H1 (cell line): ENCODE measurements at regions not wholly inside any gene's neighbourhood (a gene's known extent, or its start where the extent isn't known, plus 50 kb on each side); places are given as distances from the start of the nearest gene placed in this dataset.

Experiments used
- CTCF ChIA-PET: fragments of 300-600 bp; sonication (Branson Sonifier 250); formaldehyde crosslinking; loops from one replicate; lab custom pipeline; 2021; ENCODE audit not compliant: partially characterized antibody; lab: Charles Lee
- POLR2A ChIA-PET: fragments of 300-600 bp; sonication (Branson Sonifier 250); formaldehyde crosslinking; loops from one replicate; lab custom pipeline; 2021; ENCODE audit warnings: inconsistent platforms; ENCODE audit not compliant: partially characterized antibody; lab: Charles Lee
- DNase-seq, 2 experiments: peaks; one replicate each; pipeline versions ENCODE4 v3.0.0 to v3.0.0-alpha.2; 2010 to 2022; ENCODE audit warnings: low spot score in 2 of 2, low read depth in 1 of 2, mixed read lengths in 1 of 2
- FAIRE-seq: peaks from 2 replicates; lab custom pipeline; 2011; peaks lifted over from hg19 to GRCh38; lab: Jason Lieb, UNC
- H2AFZ ChIP-seq: 2 replicates; pipeline ENCODE4 v1.8.1; 2012; ENCODE audit warnings: low read length, inconsistent platforms
- H2AK5ac ChIP-seq: 2 replicates; pipeline ENCODE4 v1.6.1; 2013; ENCODE audit warnings: low read depth, low read length
- H2BK120ac ChIP-seq: replicated peaks from 2 replicates; pipeline ENCODE3; 2013; ENCODE audit warnings: low read depth, low read length, inconsistent platforms
- H2BK12ac ChIP-seq: 2 replicates; pipeline ENCODE4 v1.6.1; 2013; ENCODE audit warnings: low read depth, low read length
- H2BK15ac ChIP-seq: 2 replicates; pipeline ENCODE4 v1.6.1; 2013; ENCODE audit warnings: low read length
- H2BK20ac ChIP-seq: 2 replicates; pipeline ENCODE4 v1.6.1; 2013; ENCODE audit warnings: low read length
- H2BK5ac ChIP-seq: 2 replicates; pipeline ENCODE4 v1.6.1; 2013; ENCODE audit warnings: low read depth, low read length
- H3K14ac ChIP-seq: 2 replicates; pipeline ENCODE4 v1.6.1; 2013; ENCODE audit warnings: inconsistent platforms; ENCODE audit not compliant: insufficient read length
- H3K18ac ChIP-seq: 2 replicates; pipeline ENCODE4 v1.6.1; 2013; ENCODE audit warnings: low read length; ENCODE audit errors: extremely low read depth
- H3K23ac ChIP-seq: 2 replicates; pipeline ENCODE4 v1.6.1; 2013; ENCODE audit warnings: inconsistent platforms; ENCODE audit not compliant: insufficient read length
- H3K23me2 ChIP-seq: 2 replicates; pipeline ENCODE4 v1.6.1; 2013; ENCODE audit warnings: low read depth, low read length
- H3K27ac ChIP-seq: 2 replicates; pipeline ENCODE4 v1.6.1; 2011; ENCODE audit warnings: low read depth, low read length, inconsistent platforms
- H3K27me3 ChIP-seq, 4 experiments: replicated peaks in 1 of 4; 1 replicate in 1 of 4; 2 replicates in 3 of 4; pipeline versions ENCODE4 v1.6.1 to v1.8.1; 2011 to 2013; ENCODE audit warnings: low read length in 3 of 4, mild to moderate bottlenecking in 3 of 4, inconsistent platforms in 2 of 4, mixed read lengths in 2 of 4, moderate library complexity in 1 of 4; ENCODE audit not compliant: control insufficient read depth in 3 of 4, insufficient read depth in 3 of 4; ENCODE audit errors: extremely low read depth in 1 of 4
- H3K36me3 ChIP-seq, 4 experiments: 2 replicates each; pipeline versions ENCODE4 v1.6.1 to v1.8.1; 2011 to 2013; ENCODE audit warnings: mild to moderate bottlenecking in 4 of 4, low read length in 3 of 4, moderate library complexity in 2 of 4, control low read depth in 1 of 4, inconsistent platforms in 1 of 4; ENCODE audit not compliant: insufficient read depth in 4 of 4, control insufficient read depth in 2 of 4
- H3K4ac ChIP-seq: replicated peaks from 2 replicates; pipeline ENCODE3; 2013; ENCODE audit warnings: low read length, low read depth, mixed read lengths, inconsistent platforms; ENCODE audit not compliant: insufficient read length
- H3K4me1 ChIP-seq, 4 experiments: replicated peaks in 1 of 4; 1 replicate in 1 of 4; 2 replicates in 3 of 4; pipeline versions ENCODE4 v1.6.1 to v1.8.1; 2011 to 2013; ENCODE audit warnings: low read length in 3 of 4, inconsistent platforms in 2 of 4, mixed read lengths in 1 of 4; ENCODE audit not compliant: insufficient read depth in 4 of 4, control insufficient read depth in 3 of 4
- H3K4me2 ChIP-seq, 2 experiments: 2 replicates each; pipeline versions ENCODE4 v1.6.1 to v1.8.1; 2011 to 2013; ENCODE audit warnings: low read depth in 2 of 2, low read length in 2 of 2, control low read depth in 1 of 2, inconsistent platforms in 1 of 2, mild to moderate bottlenecking in 1 of 2; ENCODE audit not compliant: insufficient read depth in 1 of 2
- H3K4me3 ChIP-seq, 4 experiments: fragments of 200-600, 300-600 bp in 1 of 4; sonication (generic), shearing (Covaris generic), sonication (Bioruptor Twin) in 1 of 4; 2 replicates each; pipeline versions ENCODE4 v1.5.1 to v1.8.1; 2011 to 2016; ENCODE audit warnings: low read length in 4 of 4, low read depth in 3 of 4, control low read depth in 2 of 4, inconsistent platforms in 2 of 4, mild to moderate bottlenecking in 2 of 4, mixed read lengths in 1 of 4, moderate library complexity in 1 of 4; ENCODE audit not compliant: insufficient read depth in 2 of 4; ENCODE audit errors: extremely low read depth in 1 of 4
- H3K56ac ChIP-seq: replicated peaks from 2 replicates; pipeline ENCODE3; 2013; ENCODE audit warnings: low read depth, mild to moderate bottlenecking, mixed read lengths, low read length, inconsistent platforms; ENCODE audit not compliant: insufficient read length
- H3K79me1 ChIP-seq: 2 replicates; pipeline ENCODE4 v1.6.1; 2013; ENCODE audit warnings: low read depth, low read length, control low read depth
- H3K79me2 ChIP-seq, 2 experiments: 2 replicates each; pipeline versions ENCODE4 v1.6.1 to v1.8.1; 2012 to 2013; ENCODE audit warnings: low read length in 2 of 2, mild to moderate bottlenecking in 2 of 2, inconsistent platforms in 1 of 2; ENCODE audit not compliant: insufficient read depth in 2 of 2, control insufficient read depth in 1 of 2
- H3K9ac ChIP-seq, 4 experiments: replicated peaks in 1 of 4; 1 replicate in 1 of 4; 2 replicates in 3 of 4; pipeline versions ENCODE4 v1.6.1 to v1.8.1; 2011 to 2013; ENCODE audit warnings: low read depth in 3 of 4, low read length in 3 of 4, control low read depth in 2 of 4, mild to moderate bottlenecking in 2 of 4, moderate library complexity in 2 of 4, inconsistent platforms in 1 of 4; ENCODE audit errors: extremely low read depth in 1 of 4
- H3K9me3 ChIP-seq, 2 experiments: 2 replicates each; pipeline versions ENCODE4 v1.6.1 to v1.8.1; 2012 to 2013; ENCODE audit warnings: mild to moderate bottlenecking in 2 of 2, moderate library complexity in 2 of 2, control low read depth in 1 of 2, inconsistent platforms in 1 of 2, low read depth in 1 of 2, low read length in 1 of 2, mixed read lengths in 1 of 2; ENCODE audit not compliant: insufficient read depth in 2 of 2
- H4K20me1 ChIP-seq, 2 experiments: replicated peaks in 1 of 2; 2 replicates each; pipeline versions ENCODE3 to v1.8.1; 2011 to 2013; ENCODE audit warnings: inconsistent platforms in 2 of 2, low read length in 2 of 2, mild to moderate bottlenecking in 1 of 2; ENCODE audit not compliant: insufficient read depth in 2 of 2, control insufficient read depth in 1 of 2
- H4K5ac ChIP-seq: 2 replicates; pipeline ENCODE4 v1.6.1; 2013; ENCODE audit warnings: low read length, low read depth, mixed read lengths, inconsistent platforms; ENCODE audit not compliant: insufficient read length
- H4K8ac ChIP-seq: 2 replicates; pipeline ENCODE4 v1.8.0; 2013; ENCODE audit warnings: mild to moderate bottlenecking, moderate library complexity, low read length, inconsistent platforms; ENCODE audit not compliant: insufficient read depth; ENCODE audit errors: extremely low read depth
- H4K91ac ChIP-seq: replicated peaks from 2 replicates; pipeline ENCODE3; 2013; ENCODE audit warnings: low read length, mixed read lengths, inconsistent platforms; ENCODE audit not compliant: insufficient read length
- CTCF ChIP-seq, 3 experiments: IDR thresholded peaks; 1 replicate in 2 of 3; 2 replicates in 1 of 3; pipeline versions ENCODE4 v1.5.1 to v1.6.1; 2011; ENCODE audit warnings: low read length in 3 of 3, mild to moderate bottlenecking in 3 of 3, inconsistent platforms in 2 of 3, low read depth in 1 of 3, moderate library complexity in 1 of 3; ENCODE audit not compliant: insufficient read depth in 1 of 3; ENCODE audit errors: control extremely low read depth in 1 of 3
- GTF2F1 ChIP-seq: IDR thresholded peaks from 2 replicates; pipeline ENCODE4 v1.6.1; 2012; ENCODE audit warnings: low read depth, low read length, improper control_type of control experiment, borderline replicate concordance
- SRF ChIP-seq: IDR thresholded peaks from 2 replicates; pipeline ENCODE4 v1.6.1; 2011; ENCODE audit warnings: mild to moderate bottlenecking, low read depth, low read length, moderate library complexity
- TBP ChIP-seq: IDR thresholded peaks from 2 replicates; pipeline ENCODE4 v1.6.1; 2011; ENCODE audit warnings: low read depth, low read length, improper control_type of control experiment
- WGBS, 2 experiments: shearing (Covaris generic) in 1 of 2; methylation state at CpG; one replicate each; pipeline versions ENCODE4 v1.1.6 to v1.1.7; 2013 to 2015; ENCODE audit warnings: low lambda C conversion rate in 2 of 2, mixed read lengths in 2 of 2, inconsistent platforms in 1 of 2, low coverage in 1 of 2, missing lambda C conversion rate in 1 of 2; ENCODE audit not compliant: insufficient replicate concordance in 2 of 2, insufficient coverage in 1 of 2, insufficient read length in 1 of 2; ENCODE audit errors: extremely low coverage in 1 of 2, missing lambda C conversion rate in 1 of 2; 5-methylcytosine and 5-hydroxymethylcytosine counted together
- TF ChIP-seq, protein P1 (sequence below): IDR thresholded peaks from 2 replicates; pipeline ENCODE4 v1.6.1; 2011; ENCODE audit warnings: low read depth, mild to moderate bottlenecking, low read length; ENCODE audit not compliant: insufficient read depth

GRCh38 chr18:65363011-65363410 is 387.8 kb upstream of the CDH7 start:
- no peak overlapping the region for H3K9ac ChIP-seq
- no peak overlapping the region for H2BK120ac ChIP-seq
- H3K4me2 ChIP-seq, result no peak overlapping the region
- 100% methylated on average over 3 of the region's 3 CpGs; no CpG with 5 or more reads in 1 of the 2 experiments for WGBS, 2 experiments
- H3K4me1 ChIP-seq, result peaks cover 3 to 13% (median 9%) of the 10 kb centered on the region in 4 experiments; a peak in 6 of 7 replicates
- CTCF ChIA-PET, result no interaction called here
- H2BK12ac ChIP-seq, result 0 out of 2 replicates have a peak overlapping the region, but pooled peaks have one; percentile 62
- H3K79me1 ChIP-seq, result no peaks in the 10 kb centered on the region
- no peak overlapping the region for H3K4me3 ChIP-seq
- no peaks in the 10 kb centered on the region for H4K20me1 ChIP-seq
- no peak overlapping the region for H2BK20ac ChIP-seq
- H3K56ac ChIP-seq, result no peak overlapping the region
- H3K36me3 ChIP-seq, result no peaks in the 10 kb centered on the region
- no peaks in the 10 kb centered on the region for H3K79me2 ChIP-seq
- no peak overlapping the region for H2BK15ac ChIP-seq
- no peak overlapping the region for H3K23ac ChIP-seq
- no peak overlapping the region for H4K91ac ChIP-seq
- peak overlapping the region; percentile 17; the same call in 1 of the 2 replicates for H2AFZ ChIP-seq
- no peak overlapping the region for H2BK5ac ChIP-seq
- H3K18ac ChIP-seq, result no peak overlapping the region
- no peak overlapping the region for H4K5ac ChIP-seq
- FAIRE-seq (no peak), DNase-seq (no peak)
- POLR2A ChIA-PET, result no interaction called here
- no peaks in the 10 kb centered on the region for H3K9me3 ChIP-seq
- H3K27ac ChIP-seq, result no peak overlapping the region
- H4K8ac ChIP-seq, result no peak overlapping the region
- H3K27me3 ChIP-seq, result no peaks in the 10 kb centered on the region
- no peak overlapping the region for H3K4ac ChIP-seq
- H3K23me2 ChIP-seq, result peaks cover 2% of the 10 kb centered on the region; the same call in 1 of the 2 replicates
- no peak overlapping the region; the same call in 1 of the 2 replicates for H2AK5ac ChIP-seq
- no peak overlapping the region for H3K14ac ChIP-seq
- TF ChIP-seq TBP (no peak), CTCF (IDR thresholded peaks at IDR 0.05; ENCODE audit: control extremely low read depth in 1 of 3, insufficient read depth in 1 of 3, low read depth in 1 of 3, low read length in 3 of 3) (no peak), GTF2F1 (no peak), SRF (no peak)
- TF ChIP-seq, protein P1, sequence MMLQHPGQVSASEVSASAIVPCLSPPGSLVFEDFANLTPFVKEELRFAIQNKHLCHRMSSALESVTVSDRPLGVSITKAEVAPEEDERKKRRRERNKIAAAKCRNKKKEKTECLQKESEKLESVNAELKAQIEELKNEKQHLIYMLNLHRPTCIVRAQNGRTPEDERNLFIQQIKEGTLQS, result no peak
